Esophagus squamous epithelium (tissue), 5 donors: ENCODE measurements at regions not wholly inside any gene's neighbourhood (a gene's known extent, or its start where the extent isn't known, plus 50 kb on each side); places are given as distances from the start of the nearest gene placed in this dataset.

Experiments used
- DNase-seq: peaks from one replicate; lab custom pipeline; 2025; lab: John Stamatoyannopoulos, UW
- H3K27ac ChIP-seq, 4 donors: fragments of 200-600 bp; sonication (generic); one replicate each; pipeline ENCODE4 v1.5.1; 2016 to 2019; ENCODE audit warnings: mild to moderate bottlenecking in 1 of 4
- H3K27me3 ChIP-seq, 4 donors: fragments of 200-600 bp; sonication (generic); 1 replicate in 3 of 4; 2 replicates in 1 of 4; pipeline versions ENCODE4 v1.5.1 to v1.6.0; 2017 to 2021; ENCODE audit warnings: antibody characterized with exemption in 1 of 4
- H3K36me3 ChIP-seq, 3 donors: fragments of 200-600 bp; sonication (generic); one replicate each; pipeline ENCODE4 v1.5.1; 2016 to 2019
- H3K4me1 ChIP-seq, 3 donors: fragments of 200-600 bp; sonication (generic); one replicate each; pipeline ENCODE4 v1.5.1; 2017 to 2019
- H3K4me3 ChIP-seq, 4 donors: fragments of 200-600 bp; sonication (generic); 1 replicate in 3 of 4; 2 replicates in 1 of 4; pipeline ENCODE4 v1.5.1; 2016 to 2019; ENCODE audit warnings: mild to moderate bottlenecking in 2 of 4, moderate library complexity in 1 of 4
- H3K9me3 ChIP-seq, 3 donors: fragments of 200-600 bp; sonication (generic); one replicate each; pipeline ENCODE4 v1.5.1; 2016 to 2019
- CTCF ChIP-seq, 6 experiments: fragments of 450-650 bp in 4 of 6; fragments of 200-600 bp in 2 of 6; sonication (generic) in 2 of 6; IDR thresholded peaks; one replicate each; pipeline ENCODE4 v1.5.1; 2016 to 2019; ENCODE audit warnings: antibody characterized with exemption in 6 of 6, mild to moderate bottlenecking in 4 of 6, moderate library complexity in 4 of 6
- POLR2A ChIP-seq, 4 donors: fragments of 450-650 bp; IDR thresholded peaks; one replicate each; pipeline ENCODE4 v1.6.1; 2017; ENCODE audit warnings: antibody characterized with exemption in 4 of 4, mild to moderate bottlenecking in 4 of 4, moderate library complexity in 3 of 4
- WGBS, 2 donors: methylation state at CpG; one replicate each; pipeline ENCODE4 v1.1.5; 2018; 5-methylcytosine and 5-hydroxymethylcytosine counted together
- intact Hi-C: fragments of 100-400 bp; cut with DNase I; formaldehyde crosslinking; loops from one replicate; pipeline ENCODE4 v1.15.0; 2022
- donor health status: DM: yes; HTN: yes; CAD: no.

DNA sequence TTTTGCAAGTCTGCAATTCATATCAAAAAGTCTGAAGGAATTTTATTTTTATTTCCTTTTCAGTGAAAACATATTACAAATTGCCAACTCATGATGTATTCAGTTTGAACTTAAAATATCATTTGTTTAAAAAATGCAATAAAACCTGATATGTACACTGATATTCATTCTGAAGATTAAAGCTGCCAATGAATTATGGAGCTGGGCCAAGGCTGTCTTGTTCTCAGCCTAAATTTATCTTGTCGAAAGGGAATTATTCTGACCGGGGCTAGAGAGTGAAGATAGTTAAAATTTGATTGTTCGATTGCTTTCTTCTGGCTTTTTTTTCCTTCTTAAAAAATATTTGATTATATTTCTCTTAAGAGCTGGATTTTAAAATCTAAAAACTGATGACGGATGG lies 54.0 kb upstream of the RBFOX1 start:
- H3K4me3 ChIP-seq = no peak overlapping the region
- DNase-seq = no peak
- no peak overlapping the region for H3K27ac ChIP-seq
- intact Hi-C loops = no loop called here
- TF ChIP-seq POLR2A (IDR thresholded peaks at IDR 0.05) (no peak), CTCF (IDR thresholded peaks at IDR 0.05) (no peak)
- no peaks in the 10 kb centered on the region for H3K36me3 ChIP-seq
- 71 to 88% methylated on average over 4 of the region's 4 CpGs for WGBS, 2 donors
- H3K9me3 ChIP-seq = no peaks in the 10 kb centered on the region
- H3K4me1 ChIP-seq = no peaks in the 10 kb centered on the region
- H3K27me3 ChIP-seq = no peaks in the 10 kb centered on the region

DNA sequence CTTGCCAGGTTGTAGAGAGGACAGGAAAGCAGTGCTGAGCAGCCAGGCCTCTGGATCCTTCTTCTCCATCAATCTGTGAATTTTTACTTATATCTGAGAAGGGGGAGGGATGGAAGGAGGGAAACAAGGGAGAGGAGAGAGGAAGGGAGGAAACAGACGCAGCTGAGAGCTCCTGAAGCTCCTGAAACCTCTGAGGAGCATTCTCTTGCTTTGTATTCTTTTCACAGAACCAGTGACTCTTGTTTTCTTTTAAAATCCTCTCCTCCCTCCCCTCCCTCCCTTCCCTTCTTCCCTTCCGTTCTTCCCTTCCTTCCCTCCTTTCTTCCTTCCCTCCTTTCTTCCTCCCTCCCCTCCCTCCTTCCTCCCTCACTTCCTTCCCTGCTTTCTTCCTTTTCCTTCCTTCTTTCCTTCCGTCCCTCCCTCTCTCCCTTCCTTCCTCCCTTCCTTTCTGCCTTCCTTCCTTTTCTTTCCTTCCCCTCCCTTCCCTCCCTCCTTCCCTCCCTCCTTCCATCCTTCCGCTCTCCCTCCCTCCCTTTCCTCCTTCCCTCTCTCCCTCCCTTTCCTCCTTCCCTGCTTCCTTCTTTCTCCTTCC lies 60.0 kb upstream of the RBFOX1 start:
- H3K27me3 ChIP-seq = no peaks in the 10 kb centered on the region
- intact Hi-C loops = no loop called here
- H3K4me1 ChIP-seq = no peaks in the 10 kb centered on the region
- H3K4me3 ChIP-seq = no peak overlapping the region
- no peaks in the 10 kb centered on the region for H3K9me3 ChIP-seq
- no peaks in the 10 kb centered on the region for H3K36me3 ChIP-seq
- TF ChIP-seq CTCF (IDR thresholded peaks at IDR 0.05) = no peak
- no peak for TF ChIP-seq POLR2A (IDR thresholded peaks at IDR 0.05)
- no peak overlapping the region for H3K27ac ChIP-seq
- WGBS, 2 donors = 58 to 73% methylated on average over 4 of the region's 4 CpGs
- no peak for DNase-seq

DNA sequence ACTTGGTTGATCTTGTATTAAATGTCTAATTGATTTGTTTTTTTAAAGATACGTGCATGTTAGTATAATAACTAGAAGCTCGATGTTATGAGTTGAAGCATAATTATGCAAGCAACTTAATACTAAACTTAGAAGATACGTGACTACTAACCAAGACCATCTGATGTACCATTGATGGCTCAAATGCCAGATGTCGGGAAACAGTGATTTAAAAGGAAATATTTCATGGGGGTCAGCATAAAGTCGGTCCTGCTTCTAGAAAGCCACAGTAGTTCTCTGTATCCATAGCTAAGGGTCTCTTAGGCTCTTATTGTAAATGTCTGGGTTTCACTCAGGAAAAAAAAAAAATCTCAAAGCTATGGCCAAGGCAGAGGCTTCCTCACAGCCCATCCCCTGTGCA lies 61.2 kb upstream of the RBFOX1 start:
- Histone ChIP-seq H3K36me3 (no peaks in the 10 kb centered on the region), H3K4me3 (no peak overlapping the region), H3K27ac (no peak overlapping the region), H3K4me1 (no peaks in the 10 kb centered on the region), H3K27me3 (no peaks in the 10 kb centered on the region), H3K9me3 (no peaks in the 10 kb centered on the region)
- intact Hi-C loops = no loop called here
- no peak for DNase-seq
- no peak for TF ChIP-seq CTCF (IDR thresholded peaks at IDR 0.05)
- no peak for TF ChIP-seq POLR2A (IDR thresholded peaks at IDR 0.05)
- WGBS, 2 donors = 61 to 82% methylated on average over 5 of the region's 5 CpGs

DNA sequence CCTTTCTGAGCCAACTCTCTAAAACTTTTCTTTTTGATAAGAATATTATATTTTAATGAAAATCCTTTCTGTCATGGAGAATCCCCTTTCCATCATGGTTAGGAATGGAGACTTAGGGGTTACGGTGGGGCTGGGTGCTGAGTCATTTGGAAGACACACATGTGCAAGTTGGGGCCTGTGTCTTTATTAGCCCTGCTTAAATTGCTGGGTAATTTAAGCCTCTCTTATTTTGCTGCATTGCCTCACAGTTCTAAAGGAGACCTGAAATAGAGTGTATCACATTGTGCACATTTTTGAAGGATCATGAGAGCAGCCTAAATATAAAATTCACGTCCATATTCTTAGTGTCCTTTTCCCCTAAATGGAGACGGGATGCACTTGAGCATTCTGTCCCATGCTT lies 61.8 kb upstream of the RBFOX1 start:
- no peak overlapping the region for H3K4me3 ChIP-seq
- no peaks in the 10 kb centered on the region for H3K4me1 ChIP-seq
- no peak for DNase-seq
- 46 to 58% methylated on average over 3 of the region's 3 CpGs for WGBS, 2 donors
- no peak for TF ChIP-seq CTCF (IDR thresholded peaks at IDR 0.05)
- no peak for TF ChIP-seq POLR2A (IDR thresholded peaks at IDR 0.05)
- no peaks in the 10 kb centered on the region for H3K27me3 ChIP-seq
- H3K9me3 ChIP-seq = no peaks in the 10 kb centered on the region
- H3K36me3 ChIP-seq = no peaks in the 10 kb centered on the region
- intact Hi-C loops = no loop called here
- no peak overlapping the region for H3K27ac ChIP-seq

DNA sequence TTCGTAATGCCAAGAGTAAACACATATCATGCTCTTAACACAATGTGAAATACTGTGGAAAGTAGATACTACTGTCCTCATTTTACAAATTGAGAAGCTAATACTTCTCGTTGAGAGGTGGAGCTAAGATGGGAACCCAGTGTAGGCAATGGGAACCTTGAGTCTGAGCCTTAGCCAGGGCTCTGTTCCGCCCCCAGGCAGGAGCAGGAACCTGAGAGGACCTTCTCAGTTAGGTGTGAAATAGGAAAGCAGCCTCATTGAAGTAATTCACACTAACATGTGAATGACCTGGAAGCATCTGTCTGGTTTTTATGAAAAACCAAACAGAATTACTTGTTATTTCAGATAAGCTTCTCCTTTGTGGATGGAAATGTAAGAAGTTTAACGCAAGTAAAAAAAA lies 62.6 kb upstream of the RBFOX1 start:
- H3K27me3 ChIP-seq = no peaks in the 10 kb centered on the region
- H3K36me3 ChIP-seq = no peaks in the 10 kb centered on the region
- no peak overlapping the region for H3K4me3 ChIP-seq
- WGBS, 2 donors = 67 to 70% methylated on average over 4 of the region's 4 CpGs
- no peaks in the 10 kb centered on the region for H3K9me3 ChIP-seq
- H3K4me1 ChIP-seq = no peaks in the 10 kb centered on the region
- TF ChIP-seq POLR2A (IDR thresholded peaks at IDR 0.05) (no peak), CTCF (IDR thresholded peaks at IDR 0.05) (no peak)
- intact Hi-C loops = no loop called here
- no peak overlapping the region for H3K27ac ChIP-seq
- DNase-seq = no peak
